OCI-LY3 (cell line): ENCODE measurements at regions not wholly inside any gene's neighbourhood (a gene's known extent, or its start where the extent isn't known, plus 50 kb on each side); places are given as distances from the start of the nearest gene placed in this dataset.
"Not testable (repeated sequence)": the region's sequence is repeated elsewhere in the genome, so short reads cannot be mapped to it uniquely, and the experiment has no call there.

Experiments
- H2AFZ ChIP-seq: fragments of 200-600, 300-600 bp; shearing (Covaris generic); 2 replicates; pipeline ENCODE4 v1.6.0; 2014; ENCODE audit warnings: antibody characterized with exemption, low read depth, low read length
- H3K27ac ChIP-seq: fragments of 200-600, 300-600 bp; sonication (generic); 2 replicates; pipeline ENCODE4 v1.5.1; 2014; ENCODE audit warnings: mild to moderate bottlenecking, low read length, moderate library complexity, mixed read lengths
- H3K27me3 ChIP-seq: fragments of 200-600, 300-600 bp; sonication (generic); 2 replicates; pipeline ENCODE4 v1.6.1; 2014; ENCODE audit warnings: low read depth, low read length, mixed read lengths
- H3K36me3 ChIP-seq: fragments of 200-600, 300-600 bp; sonication (generic); replicated peaks from 2 replicates; pipeline ENCODE3; 2014; ENCODE audit warnings: low read depth, low read length, mixed read lengths
- H3K4me1 ChIP-seq: fragments of 300-600, 200-600 bp; sonication (generic); 2 replicates; pipeline ENCODE4 v1.6.1; 2014; ENCODE audit warnings: low read length, mixed read lengths
- H3K4me2 ChIP-seq: fragments of 200-600, 300-600 bp; sonication (generic); 2 replicates; pipeline ENCODE4 v1.6.1; 2014; ENCODE audit warnings: low read length, mixed read lengths
- H3K4me3 ChIP-seq: fragments of 300-600, 200-600 bp; sonication (generic); 2 replicates; pipeline ENCODE4 v1.5.1; 2014; ENCODE audit warnings: antibody characterized with exemption, mild to moderate bottlenecking, low read length, moderate library complexity
- H3K79me2 ChIP-seq: fragments of 300-600, 200-600 bp; shearing (Covaris generic); 2 replicates; pipeline ENCODE4 v1.6.1; 2014; ENCODE audit warnings: mild to moderate bottlenecking, low read length, mixed read lengths
- H3K9ac ChIP-seq: fragments of 300-600, 200-600 bp; shearing (Covaris generic); 2 replicates; pipeline ENCODE4 v1.6.0; 2014; ENCODE audit warnings: mild to moderate bottlenecking, low read length, moderate library complexity
- H3K9me3 ChIP-seq: fragments of 200-600, 300-600 bp; shearing (Covaris generic); 2 replicates; pipeline ENCODE4 v1.6.1; 2014; ENCODE audit warnings: low read length, mixed read lengths; ENCODE audit not compliant: insufficient read depth
- H4K20me1 ChIP-seq: fragments of 200-600, 300-600 bp; sonication (generic); 2 replicates; pipeline ENCODE4 v1.6.1; 2016; ENCODE audit warnings: low read length, mixed read lengths; ENCODE audit not compliant: insufficient read depth
- EZH2phosphoT487 ChIP-seq: fragments of 200-600 bp; shearing (Covaris generic); IDR thresholded peaks from 2 replicates; pipeline ENCODE4 v1.6.1; 2018; ENCODE audit warnings: antibody characterized with exemption, mixed run types, low read depth
- TF ChIP-seq, protein P1 (sequence below): fragments of 200-600, 300-600 bp; sonication (generic); IDR thresholded peaks from 2 replicates; pipeline ENCODE4 v1.5.1; 2014; ENCODE audit warnings: antibody characterized with exemption, low read length, low read depth

DNA sequence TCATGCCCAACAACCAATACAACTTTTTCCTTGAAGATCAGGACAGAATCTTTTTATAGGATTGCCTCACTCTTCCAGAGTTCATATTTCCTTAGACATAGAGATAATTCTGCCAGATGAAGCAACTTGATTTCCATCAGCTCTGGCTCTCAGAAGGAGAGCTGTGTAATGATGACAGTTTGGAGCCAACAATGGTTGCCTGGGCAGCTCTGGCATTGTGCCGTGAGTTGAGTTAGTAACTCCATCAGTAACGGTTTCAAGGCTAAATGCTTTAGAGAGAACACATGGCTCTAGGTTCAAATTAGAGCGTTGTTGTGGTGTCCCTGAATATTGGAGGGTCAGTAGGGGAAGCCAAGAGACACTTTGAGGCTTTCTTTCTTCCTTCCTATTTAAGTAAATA, 501.7 kb upstream of the SEL1L start:
- no peaks in the 10 kb centered on the region for H3K79me2 ChIP-seq
- TF ChIP-seq, protein P1, sequence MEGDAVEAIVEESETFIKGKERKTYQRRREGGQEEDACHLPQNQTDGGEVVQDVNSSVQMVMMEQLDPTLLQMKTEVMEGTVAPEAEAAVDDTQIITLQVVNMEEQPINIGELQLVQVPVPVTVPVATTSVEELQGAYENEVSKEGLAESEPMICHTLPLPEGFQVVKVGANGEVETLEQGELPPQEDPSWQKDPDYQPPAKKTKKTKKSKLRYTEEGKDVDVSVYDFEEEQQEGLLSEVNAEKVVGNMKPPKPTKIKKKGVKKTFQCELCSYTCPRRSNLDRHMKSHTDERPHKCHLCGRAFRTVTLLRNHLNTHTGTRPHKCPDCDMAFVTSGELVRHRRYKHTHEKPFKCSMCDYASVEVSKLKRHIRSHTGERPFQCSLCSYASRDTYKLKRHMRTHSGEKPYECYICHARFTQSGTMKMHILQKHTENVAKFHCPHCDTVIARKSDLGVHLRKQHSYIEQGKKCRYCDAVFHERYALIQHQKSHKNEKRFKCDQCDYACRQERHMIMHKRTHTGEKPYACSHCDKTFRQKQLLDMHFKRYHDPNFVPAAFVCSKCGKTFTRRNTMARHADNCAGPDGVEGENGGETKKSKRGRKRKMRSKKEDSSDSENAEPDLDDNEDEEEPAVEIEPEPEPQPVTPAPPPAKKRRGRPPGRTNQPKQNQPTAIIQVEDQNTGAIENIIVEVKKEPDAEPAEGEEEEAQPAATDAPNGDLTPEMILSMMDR, result no peak
- TF ChIP-seq EZH2phosphoT487, result no peak
- no peak overlapping the region for H3K27ac ChIP-seq
- H2AFZ ChIP-seq, result no peak overlapping the region
- no peaks in the 10 kb centered on the region for H3K27me3 ChIP-seq
- no peaks in the 10 kb centered on the region for H3K36me3 ChIP-seq
- no peaks in the 10 kb centered on the region for H3K9me3 ChIP-seq
- H3K4me2 ChIP-seq, result no peak overlapping the region
- no peaks in the 10 kb centered on the region for H4K20me1 ChIP-seq
- H3K4me1 ChIP-seq, result no peaks in the 10 kb centered on the region
- no peak overlapping the region for H3K4me3 ChIP-seq
- H3K9ac ChIP-seq, result no peak overlapping the region

DNA sequence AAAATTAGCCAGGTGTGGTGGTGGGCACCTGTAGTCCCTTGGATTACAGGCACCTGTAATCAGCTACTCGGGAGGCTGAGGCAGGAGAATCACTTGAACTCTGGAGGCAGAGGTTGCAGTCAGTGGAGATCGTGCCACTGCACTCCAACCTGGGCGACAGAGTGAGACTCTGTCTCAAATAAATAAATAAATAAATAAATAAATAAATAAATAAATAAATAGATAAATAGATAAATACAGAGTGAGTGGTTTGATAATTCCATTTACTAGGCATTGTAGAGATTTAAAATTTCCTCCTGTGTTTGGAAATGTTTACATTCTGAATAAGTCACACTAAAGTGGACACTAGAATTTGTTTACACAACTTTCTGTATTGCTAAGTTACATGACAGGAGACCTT, 504.4 kb upstream of the SEL1L start:
- H3K9me3 ChIP-seq, H3K27ac ChIP-seq, H3K79me2 ChIP-seq, H3K27me3 ChIP-seq, H3K4me2 ChIP-seq, H2AFZ ChIP-seq, H3K9ac ChIP-seq, H4K20me1 ChIP-seq, H3K4me1 ChIP-seq, H3K4me3 ChIP-seq, H3K36me3 ChIP-seq: not testable (repeated sequence)

DNA sequence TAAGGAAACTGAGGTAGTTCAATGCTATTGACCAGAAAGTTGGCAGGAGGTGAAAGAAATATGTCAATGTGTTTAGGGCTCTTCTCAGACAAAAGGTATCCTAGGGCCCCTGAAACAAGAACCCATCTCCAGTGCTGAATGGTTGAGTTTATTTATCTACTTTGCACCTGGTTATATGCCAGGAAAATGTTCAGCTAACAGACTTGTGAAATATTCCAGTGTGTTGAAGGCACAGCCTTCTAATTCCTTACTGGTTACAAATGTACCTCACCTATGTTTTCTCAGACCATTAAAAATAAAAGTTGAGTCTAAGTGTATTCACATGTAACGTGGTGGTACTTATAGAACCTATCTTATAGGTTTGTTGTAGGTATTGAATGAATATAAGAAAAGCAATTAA, 511.7 kb upstream of the SEL1L start:
- Histone ChIP-seq H3K4me3 (no peak overlapping the region), H4K20me1 (no peaks in the 10 kb centered on the region), H3K36me3 (no peaks in the 10 kb centered on the region), H3K27me3 (no peaks in the 10 kb centered on the region), H3K4me1 (no peaks in the 10 kb centered on the region), H3K9ac (no peak overlapping the region), H3K4me2 (no peak overlapping the region), H3K79me2 (no peaks in the 10 kb centered on the region), H2AFZ (no peak overlapping the region), H3K9me3 (no peaks in the 10 kb centered on the region), H3K27ac (no peak overlapping the region)
- TF ChIP-seq, protein P1, result no peak
- no peak for TF ChIP-seq EZH2phosphoT487

DNA sequence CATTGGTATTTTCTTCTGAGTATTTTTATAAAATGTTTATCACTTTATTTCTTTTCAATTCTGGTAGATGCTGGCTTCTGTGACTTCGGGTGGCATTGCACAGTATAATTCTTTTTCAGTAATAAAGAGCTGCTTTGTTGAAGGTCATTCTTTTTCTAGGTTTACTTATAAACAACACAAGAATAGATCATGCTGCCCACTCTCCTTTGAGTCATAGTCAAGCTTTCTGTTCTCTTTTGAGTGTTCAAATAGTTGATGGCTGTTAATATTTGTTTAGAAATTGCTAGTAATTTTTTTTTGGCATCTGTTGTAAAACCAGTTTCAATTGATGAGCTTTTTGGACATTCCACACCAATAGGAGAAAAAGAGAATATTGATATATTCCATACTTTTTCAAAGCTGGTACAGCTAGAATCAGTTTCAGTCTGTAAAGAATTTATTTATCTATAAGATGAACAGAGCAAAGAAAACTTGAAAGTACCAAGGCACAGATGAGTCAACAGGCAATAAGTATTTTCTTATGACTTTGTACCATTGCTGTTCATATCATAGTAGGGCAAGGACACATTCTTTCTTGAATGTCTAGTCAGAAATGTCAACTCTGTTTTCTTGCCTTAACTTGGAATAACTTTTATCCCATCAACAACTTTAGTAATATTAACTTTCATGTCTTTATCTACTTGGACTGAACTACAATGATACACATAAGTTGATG, 513.0 kb upstream of the SEL1L start:
- no peak overlapping the region for H3K4me2 ChIP-seq
- no peaks in the 10 kb centered on the region for H3K9me3 ChIP-seq
- TF ChIP-seq, protein P1, result no peak
- TF ChIP-seq EZH2phosphoT487, result no peak
- no peaks in the 10 kb centered on the region for H4K20me1 ChIP-seq
- no peaks in the 10 kb centered on the region for H3K4me1 ChIP-seq
- no peak overlapping the region for H3K27ac ChIP-seq
- no peak overlapping the region for H2AFZ ChIP-seq
- H3K27me3 ChIP-seq, result no peaks in the 10 kb centered on the region
- no peak overlapping the region for H3K4me3 ChIP-seq
- H3K36me3 ChIP-seq, result no peaks in the 10 kb centered on the region
- H3K9ac ChIP-seq, result no peak overlapping the region
- no peaks in the 10 kb centered on the region for H3K79me2 ChIP-seq
